ENCODE measurements at regions not wholly inside any gene's neighbourhood (a gene's known extent, or its start where the extent isn't known, plus 50 kb on each side); places are given as distances from the start of the nearest gene placed in this dataset.

DNA sequence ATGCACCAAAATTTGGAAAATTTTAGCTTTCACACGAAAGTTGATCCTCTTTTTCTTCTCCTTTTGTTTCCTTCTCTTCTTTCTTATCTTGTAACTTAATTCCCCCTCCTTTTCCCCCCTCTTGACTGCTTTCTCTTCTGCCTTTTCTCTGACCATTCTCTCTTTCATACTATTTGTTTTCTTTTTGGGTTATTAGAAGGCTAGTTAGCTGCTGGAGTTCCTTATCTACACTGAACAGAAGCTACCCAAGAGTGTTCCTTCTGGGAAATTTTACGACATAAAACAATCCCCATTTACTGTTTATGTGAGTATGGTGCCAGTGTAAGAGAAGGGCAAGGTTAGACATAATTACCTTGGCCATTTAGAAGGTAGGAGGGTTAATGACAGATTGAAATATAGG, 218.4 kb upstream of the DTNA start:
- TF ChIP-seq ZBTB8A (tag by site-specific recombination; IDR thresholded peaks at IDR 0.05), result no peak; the same call in 1 of the 2 replicates
- TF ChIP-seq, protein P1, sequence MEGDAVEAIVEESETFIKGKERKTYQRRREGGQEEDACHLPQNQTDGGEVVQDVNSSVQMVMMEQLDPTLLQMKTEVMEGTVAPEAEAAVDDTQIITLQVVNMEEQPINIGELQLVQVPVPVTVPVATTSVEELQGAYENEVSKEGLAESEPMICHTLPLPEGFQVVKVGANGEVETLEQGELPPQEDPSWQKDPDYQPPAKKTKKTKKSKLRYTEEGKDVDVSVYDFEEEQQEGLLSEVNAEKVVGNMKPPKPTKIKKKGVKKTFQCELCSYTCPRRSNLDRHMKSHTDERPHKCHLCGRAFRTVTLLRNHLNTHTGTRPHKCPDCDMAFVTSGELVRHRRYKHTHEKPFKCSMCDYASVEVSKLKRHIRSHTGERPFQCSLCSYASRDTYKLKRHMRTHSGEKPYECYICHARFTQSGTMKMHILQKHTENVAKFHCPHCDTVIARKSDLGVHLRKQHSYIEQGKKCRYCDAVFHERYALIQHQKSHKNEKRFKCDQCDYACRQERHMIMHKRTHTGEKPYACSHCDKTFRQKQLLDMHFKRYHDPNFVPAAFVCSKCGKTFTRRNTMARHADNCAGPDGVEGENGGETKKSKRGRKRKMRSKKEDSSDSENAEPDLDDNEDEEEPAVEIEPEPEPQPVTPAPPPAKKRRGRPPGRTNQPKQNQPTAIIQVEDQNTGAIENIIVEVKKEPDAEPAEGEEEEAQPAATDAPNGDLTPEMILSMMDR (tag by site-specific recombination; IDR thresholded peaks at IDR 0.05), result no peak
- TF ChIP-seq ZNF626 (tag by site-specific recombination; IDR thresholded peaks at IDR 0.05), result no peak

All from HEK293 (cell line).